ENCODE measurements at regions not wholly inside any gene's neighbourhood (a gene's known extent, or its start where the extent isn't known, plus 50 kb on each side); places are given as distances from the start of the nearest gene placed in this dataset.

- H3K9ac ChIP-seq (ENCODE audit: extremely low read depth, insufficient read length, low read length), result no peak overlapping the region
- no peak overlapping the region for H3K56ac ChIP-seq (ENCODE audit: insufficient read length, low read depth, low read length)
- H4K8ac ChIP-seq (replicated peaks; ENCODE audit: insufficient read length, low read depth, low read length), result no peak overlapping the region
- H2AK5ac ChIP-seq (ENCODE audit: insufficient read length, low read length), result no peak overlapping the region
- H2AFZ ChIP-seq (ENCODE audit: low read length), result no peak overlapping the region
- H3K79me2 ChIP-seq (ENCODE audit: insufficient read depth, low read length), result no peaks in the 10 kb centered on the region
- H3K14ac ChIP-seq (ENCODE audit: insufficient read depth, low read length), result no peak overlapping the region
- H3K4me1 ChIP-seq (ENCODE audit: insufficient read depth, low read length), result no peaks in the 10 kb centered on the region
- Mint-ChIP-seq H3K9me3 (peaks cover 9 to 11% of the 10 kb centered on the region in 2 experiments), H3K4me3 (no peak overlapping the region; a peak in 1 of 5 replicates), H3K36me3 (ENCODE audit: insufficient read depth in 1 of 3, low read depth in 3 of 3) (peaks cover 6 to 7% (median 6%) of the 10 kb centered on the region in 3 experiments; a peak in 5 of 7 replicates), H3K4me1 (peaks cover 13 to 15% of the 10 kb centered on the region in 2 experiments), H3K27ac (no peak overlapping the region), H3K27me3 (ENCODE audit: low read depth) (peaks cover 41% of the 10 kb centered on the region)
- no peak overlapping the region for H2BK15ac ChIP-seq (ENCODE audit: low read depth, low read length)
- DNase-seq, result no peak
- no peaks in the 10 kb centered on the region for H4K20me1 ChIP-seq (ENCODE audit: control insufficient read depth, insufficient read depth, insufficient read length)
- peaks cover 12% of the 10 kb centered on the region for H3K23me2 ChIP-seq (ENCODE audit: insufficient read length, low read depth, low read length, poor library complexity, severe bottlenecking)
- TF ChIP-seq CTCF (conservative IDR thresholded peaks at IDR 0.05), result no peak
- H4K5ac ChIP-seq (ENCODE audit: insufficient read length, low read depth, low read length), result no peak overlapping the region
- H3K18ac ChIP-seq (ENCODE audit: insufficient read length, low read depth, low read length), result no peak overlapping the region
- H2BK120ac ChIP-seq (ENCODE audit: low read depth, low read length, poor library complexity, severe bottlenecking), result no peak overlapping the region
- no peak overlapping the region for H3K4ac ChIP-seq (ENCODE audit: low read depth, low read length)
- H3K27ac ChIP-seq (ENCODE audit: insufficient read length, low read depth, low read length), result no peak overlapping the region
- no peak overlapping the region for H4K91ac ChIP-seq (ENCODE audit: insufficient read length, low read depth, low read length)
- H2BK5ac ChIP-seq (ENCODE audit: insufficient read length, low read length), result no peak overlapping the region
- H3K23ac ChIP-seq (ENCODE audit: insufficient read length, low read depth, low read length), result no peak overlapping the region
- no peak overlapping the region for H3K4me2 ChIP-seq (ENCODE audit: insufficient read depth, insufficient read length, low read length)
- H3K9me3 ChIP-seq (ENCODE audit: control insufficient read depth, low read depth, low read length), result no peaks in the 10 kb centered on the region
- no peak overlapping the region for H3T11ph ChIP-seq (ENCODE audit: low read length)
- H2BK20ac ChIP-seq (ENCODE audit: low read depth, low read length, poor library complexity, severe bottlenecking), result no peak overlapping the region
- WGBS (ENCODE audit: extremely low coverage, insufficient read length, low lambda C conversion rate), result no CpG with 5 or more reads among the region's 3 CpGs
- H3K27me3 ChIP-seq (ENCODE audit: insufficient read depth, low read length), result peaks cover 4% of the 10 kb centered on the region; the same call in 1 of the 2 replicates
- H3K79me1 ChIP-seq (ENCODE audit: insufficient read depth, low read depth, low read length, poor library complexity, severe bottlenecking), result no peaks in the 10 kb centered on the region
- H2BK12ac ChIP-seq (ENCODE audit: insufficient read length, low read depth, low read length), result no peak overlapping the region
Observed at GRCh38 chr5:56482363-56482762, 249.2 kb upstream of the ANKRD55 start.

All from H9 (cell line).